ENCODE measurements at regions not wholly inside any gene's neighbourhood (a gene's known extent, or its start where the extent isn't known, plus 50 kb on each side); places are given as distances from the start of the nearest gene placed in this dataset.

- no peak for TF ChIP-seq POLR2AphosphoS5 (IDR thresholded peaks at IDR 0.05; ENCODE audit: low read depth, low read length)
- no peak for TF ChIP-seq POU2F2 (IDR thresholded peaks at IDR 0.05; ENCODE audit: low read depth, low read length)
- TF ChIP-seq POLR2A (IDR thresholded peaks at IDR 0.05; ENCODE audit: low read depth, low read length), result no peak
- no peak for TF ChIP-seq TAF1 (IDR thresholded peaks at IDR 0.05; ENCODE audit: low read depth, low read length)
- no peak for TF ChIP-seq PAX5 (IDR thresholded peaks at IDR 0.05; ENCODE audit: insufficient read depth, low read length, severe bottlenecking)
- TF ChIP-seq SPI1 (IDR thresholded peaks at IDR 0.05; ENCODE audit: low read depth, low read length), result no peak
These were observed 247.8 kb downstream of the RPLP1 start for GRCh38 chr15:69700380-69700779.
